GM21737 (cell line): ENCODE measurements at regions not wholly inside any gene's neighbourhood (a gene's known extent, or its start where the extent isn't known, plus 50 kb on each side); places are given as distances from the start of the nearest gene placed in this dataset.

Experiments used
- ATAC-seq: cut with Tn5 transposase; IDR thresholded peaks from one replicate; pipeline ENCODE4 v1.9.1; 2021; ENCODE audit warnings: mild to moderate bottlenecking, moderate library complexity; ENCODE audit not compliant: unreplicated experiment

DNA sequence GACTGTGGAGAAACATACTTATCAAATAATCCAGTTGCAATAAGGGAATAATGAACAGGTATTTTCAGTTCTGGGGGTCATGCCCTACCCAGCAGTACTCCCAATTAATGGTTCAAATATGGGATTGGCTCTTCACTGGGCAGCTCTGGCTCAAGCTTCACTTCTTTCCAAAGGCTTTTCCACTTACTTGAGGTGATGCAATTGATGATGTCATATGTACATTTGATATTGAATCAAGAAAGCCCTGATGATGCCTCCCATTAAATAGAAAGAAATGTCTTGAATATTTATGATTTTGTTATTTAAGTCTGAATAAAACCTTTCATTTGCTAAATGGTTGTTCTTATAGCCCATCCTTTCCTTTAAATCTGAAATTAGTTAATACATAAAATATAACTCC, 789.9 kb downstream of the USP25 start:
- ATAC-seq = no peak

GRCh38 chr21:16522548-16522947, 792.8 kb downstream of the USP25 start:
- no peak for ATAC-seq

- ATAC-seq = no peak
These were observed 800.9 kb downstream of the USP25 start for GRCh38 chr21:16530656-16531055.

DNA sequence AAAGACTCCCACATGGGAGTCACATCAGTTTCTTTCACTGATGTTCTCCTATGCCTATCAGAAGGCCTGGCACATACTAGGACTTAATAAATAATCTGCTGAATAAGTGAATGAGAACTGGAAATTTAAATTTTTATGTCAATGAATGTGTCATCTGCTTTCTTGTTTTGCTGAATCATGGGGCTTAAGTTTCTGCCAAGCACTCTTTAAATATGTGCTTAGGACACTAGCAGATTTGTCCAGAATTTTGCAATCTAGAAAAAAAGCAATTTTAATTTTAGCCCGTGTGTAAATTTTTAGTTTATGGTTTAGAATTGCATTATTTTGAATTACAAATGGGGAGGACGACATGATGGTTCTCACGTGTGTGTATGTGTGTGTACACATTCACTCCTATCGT, 803.1 kb downstream of the USP25 start:
- no peak for ATAC-seq

GRCh38 chr21:16533692-16534407, 804.1 kb downstream of the USP25 start:
- ATAC-seq = no peak

DNA sequence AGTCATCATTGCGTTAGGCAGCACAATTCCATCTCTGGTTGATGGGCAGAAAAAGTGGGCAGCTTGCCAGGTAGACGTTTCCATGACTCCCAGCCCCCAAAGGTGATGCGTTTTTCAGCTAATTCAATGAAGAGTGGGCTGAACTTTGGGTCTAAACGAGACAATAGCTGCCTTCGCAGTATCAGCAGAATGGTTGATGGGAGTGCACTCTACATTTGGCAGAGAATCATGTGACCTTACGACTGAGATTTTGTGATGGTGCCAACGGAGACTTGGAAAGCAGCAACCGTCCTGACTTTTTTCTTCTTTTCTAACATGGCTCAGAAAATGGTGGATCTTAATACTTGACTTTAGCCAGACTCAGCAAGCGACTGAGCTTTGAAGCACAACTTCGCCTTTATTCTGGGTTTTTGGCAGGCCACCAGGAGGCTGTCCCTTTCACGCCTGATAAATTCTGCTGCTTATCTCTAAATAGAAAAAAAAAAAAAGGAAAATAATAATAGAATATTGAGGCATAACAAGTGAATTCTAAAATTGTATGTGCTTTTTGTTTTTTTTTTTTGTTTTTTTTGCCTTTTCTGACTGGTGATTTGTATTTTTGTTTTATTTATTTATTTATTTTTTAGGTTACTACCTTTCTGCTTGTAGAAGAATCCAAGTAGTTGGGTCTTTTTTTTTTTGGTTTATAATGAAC, 804.8 kb downstream of the USP25 start:
- ATAC-seq = no peak

GRCh38 chr21:16535102-16535422, 805.3 kb downstream of the USP25 start:
- no peak for ATAC-seq

- ATAC-seq = no peak
These were observed 805.8 kb downstream of the USP25 start for GRCh38 chr21:16535626-16536025.

GRCh38 chr21:16536140-16536539, 806.4 kb downstream of the USP25 start:
- ATAC-seq = no peak

DNA sequence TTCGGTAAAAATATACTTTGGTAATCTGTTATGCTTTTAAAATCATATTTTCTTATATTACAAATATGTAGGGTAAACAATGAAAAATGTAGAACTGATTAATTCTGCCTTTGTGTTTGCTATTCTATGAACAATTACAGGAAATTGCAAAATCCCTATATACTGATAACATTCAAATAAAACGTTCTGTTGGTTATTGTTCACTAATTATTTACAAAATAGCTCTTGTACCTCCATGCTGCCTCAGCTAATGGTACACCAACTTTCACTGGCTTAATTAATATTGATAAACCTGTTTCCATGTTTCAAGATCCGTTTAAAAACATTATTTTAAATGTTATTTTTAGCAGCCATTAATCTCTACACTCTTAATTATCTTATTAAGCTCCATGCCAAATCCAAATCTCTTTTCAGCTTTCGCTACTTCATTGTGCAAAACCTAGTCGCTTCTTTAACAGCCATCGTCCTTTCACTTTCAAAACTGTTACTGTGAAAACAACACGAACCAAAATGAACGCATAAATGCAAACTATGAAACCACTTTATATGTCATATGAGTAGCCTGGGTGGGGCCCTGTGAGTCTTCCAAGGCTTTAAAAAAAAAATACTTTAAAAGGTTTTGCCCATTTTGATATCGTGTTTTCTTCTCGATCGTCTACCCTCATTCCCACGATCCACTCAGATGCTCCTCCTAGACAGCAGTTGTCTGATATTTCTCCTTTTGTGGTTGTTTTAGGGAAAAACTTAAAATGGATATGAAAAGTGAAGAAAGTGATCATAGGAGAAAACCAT, 807.1 kb downstream of the USP25 start:
- no peak for ATAC-seq

- ATAC-seq = no peak
These were observed 807.7 kb downstream of the USP25 start for GRCh38 chr21:16537501-16537900.

- ATAC-seq = no peak
These were observed 808.6 kb downstream of the USP25 start for GRCh38 chr21:16538405-16538804.

GRCh38 chr21:16538936-16539440, 809.2 kb downstream of the USP25 start:
- no peak for ATAC-seq

GRCh38 chr21:16540966-16541727, 811.4 kb downstream of the USP25 start:
- no peak for ATAC-seq

DNA sequence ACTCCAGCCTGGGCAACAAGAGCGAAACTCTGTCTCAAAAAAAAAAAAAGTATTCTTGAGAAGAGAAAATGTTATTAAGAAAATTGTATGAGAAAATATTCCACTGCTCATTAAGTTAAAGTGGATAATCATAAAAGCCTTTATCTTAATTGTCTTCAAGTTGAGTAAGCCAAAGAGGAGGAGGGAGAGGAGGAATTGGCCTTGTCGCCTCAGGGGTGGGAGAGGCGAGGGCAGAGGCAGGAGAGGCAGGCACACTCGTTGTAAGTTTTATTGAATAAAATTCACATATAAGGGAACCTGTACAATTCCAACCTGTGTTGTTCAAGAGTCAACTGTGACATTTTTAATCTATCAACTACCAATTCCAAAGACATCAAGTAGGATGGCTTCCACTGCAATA, 820.3 kb downstream of the USP25 start:
- no peak for ATAC-seq

- no peak for ATAC-seq
These were observed 821.3 kb downstream of the USP25 start for GRCh38 chr21:16550917-16551741.

DNA sequence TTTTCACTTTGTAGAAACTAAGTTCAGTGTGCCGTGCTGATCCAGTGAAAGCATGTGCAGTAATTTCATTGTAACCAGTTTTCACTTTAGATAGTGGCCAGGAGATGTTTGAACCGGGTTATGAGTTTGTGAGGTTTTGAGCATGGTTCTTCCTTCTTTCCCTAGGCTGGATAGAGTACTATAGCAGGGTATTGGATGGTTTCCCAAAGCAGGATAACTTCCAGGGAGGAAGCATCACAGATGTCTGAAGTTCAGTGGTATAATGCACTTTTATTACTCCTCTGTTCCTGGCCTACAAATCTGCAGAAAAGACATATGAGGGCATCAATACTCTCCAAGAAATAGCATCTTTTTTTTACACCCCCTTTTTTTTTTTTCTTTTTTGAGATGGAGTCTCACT, 823.1 kb downstream of the USP25 start:
- ATAC-seq = no peak

DNA sequence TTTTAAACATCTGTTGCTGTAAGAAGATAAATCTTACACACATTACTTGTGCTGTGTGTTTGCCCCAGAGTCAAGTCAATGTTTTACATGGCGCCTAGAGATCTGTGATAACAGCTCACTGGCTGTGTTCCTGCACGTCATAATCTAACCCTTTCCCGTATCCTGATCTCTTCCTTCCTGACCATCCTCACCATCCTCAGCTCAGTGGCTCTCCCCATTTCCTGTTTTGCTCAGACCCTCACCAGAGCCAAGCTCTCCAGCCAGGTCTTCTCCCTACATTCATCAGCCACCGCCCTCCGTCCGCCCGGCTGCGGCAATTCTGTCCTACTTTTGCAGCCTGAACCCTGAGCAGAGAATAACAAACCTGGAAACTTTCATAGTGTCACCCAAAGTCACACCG, 824.7 kb downstream of the USP25 start:
- no peak for ATAC-seq

DNA sequence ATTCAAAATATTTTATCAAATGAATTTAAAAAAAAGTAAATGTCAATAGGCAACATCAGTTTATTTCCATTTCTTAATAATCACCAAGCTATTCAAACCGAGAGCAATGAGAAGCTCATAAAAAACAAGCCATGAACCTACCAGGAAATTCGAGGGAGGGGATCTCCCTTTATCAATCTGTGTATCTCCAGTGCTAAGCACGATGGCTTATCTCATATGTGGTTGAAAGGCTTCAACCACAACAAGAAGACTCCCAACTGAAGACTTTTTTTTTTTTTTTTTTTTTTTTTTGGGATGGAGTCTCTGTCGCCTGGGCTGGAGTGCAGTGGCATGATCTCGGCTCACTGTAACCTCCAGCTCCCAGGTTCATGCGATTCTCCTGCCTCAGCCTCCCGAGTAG, 833.3 kb downstream of the USP25 start:
- ATAC-seq = no peak

DNA sequence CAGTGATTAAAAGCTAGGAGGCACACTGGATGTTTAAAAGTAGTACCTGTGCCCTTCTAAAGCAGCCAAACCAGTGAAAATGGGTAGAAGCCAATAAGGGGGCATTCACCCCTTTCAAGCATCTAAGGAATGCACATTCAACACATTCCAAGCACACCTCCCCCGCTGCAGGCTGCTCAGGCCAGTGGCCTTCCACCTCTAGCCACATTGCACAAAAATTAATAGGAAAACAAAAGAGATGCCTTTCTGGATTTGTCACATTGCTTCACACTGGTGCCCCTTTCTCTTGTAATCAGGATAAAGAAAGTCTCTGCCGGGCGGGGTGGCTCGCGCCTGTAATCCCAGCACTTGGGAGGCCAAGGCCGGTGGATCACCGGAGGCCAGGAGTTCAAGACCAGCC, 834.0 kb downstream of the USP25 start:
- no peak for ATAC-seq
